ENCODE measurements at regions not wholly inside any gene's neighbourhood (a gene's known extent, or its start where the extent isn't known, plus 50 kb on each side); places are given as distances from the start of the nearest gene placed in this dataset.

DNA sequence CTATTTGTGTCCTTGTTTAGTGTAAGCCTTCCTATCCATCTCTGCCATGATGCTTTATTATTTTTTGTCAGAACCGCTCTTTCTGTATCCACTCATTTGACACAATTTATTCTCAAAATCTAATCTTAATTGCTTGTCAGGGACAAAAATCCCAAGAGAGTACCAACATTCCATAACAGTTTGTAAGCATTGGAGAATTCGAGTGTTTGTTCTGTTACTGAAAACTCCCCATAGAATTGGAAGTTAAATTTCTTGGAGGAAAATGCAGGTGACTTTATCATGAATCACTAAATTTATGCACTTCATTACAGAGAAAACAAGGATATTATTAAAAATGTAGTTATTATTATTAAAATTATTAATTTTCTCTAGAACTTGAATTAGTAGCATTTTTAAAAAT, 1986.1 kb downstream of the ARAP2 start:
- Histone ChIP-seq H3K18ac (ENCODE audit: insufficient read length, low read depth, low read length) (no peak overlapping the region), H3K27me3 (ENCODE audit: insufficient read depth, low read length) (no peaks in the 10 kb centered on the region), H3K9ac (ENCODE audit: extremely low read depth, insufficient read length, low read length) (no peak overlapping the region), H4K20me1 (ENCODE audit: control insufficient read depth, insufficient read depth, insufficient read length) (no peaks in the 10 kb centered on the region), H3K79me1 (ENCODE audit: insufficient read depth, low read depth, low read length, poor library complexity, severe bottlenecking) (no peaks in the 10 kb centered on the region), H3T11ph (ENCODE audit: low read length) (no peak overlapping the region), H2BK12ac (ENCODE audit: insufficient read length, low read depth, low read length) (no peak overlapping the region), H2AFZ (ENCODE audit: low read length) (no peak overlapping the region), H4K91ac (ENCODE audit: insufficient read length, low read depth, low read length) (no peak overlapping the region), H3K27ac (ENCODE audit: insufficient read length, low read depth, low read length) (no peak overlapping the region), H4K5ac (ENCODE audit: insufficient read length, low read depth, low read length) (no peak overlapping the region), H2BK5ac (ENCODE audit: insufficient read length, low read length) (no peak overlapping the region), H2AK5ac (ENCODE audit: insufficient read length, low read length) (no peak overlapping the region), H2BK120ac (ENCODE audit: low read depth, low read length, poor library complexity, severe bottlenecking) (no peak overlapping the region), H3K4me2 (ENCODE audit: insufficient read depth, insufficient read length, low read length) (no peak overlapping the region), H4K8ac (replicated peaks; ENCODE audit: insufficient read length, low read depth, low read length) (no peak overlapping the region), H3K23me2 (ENCODE audit: insufficient read length, low read depth, low read length, poor library complexity, severe bottlenecking) (no peaks in the 10 kb centered on the region), H3K79me2 (ENCODE audit: insufficient read depth, low read length) (no peaks in the 10 kb centered on the region), H3K14ac (ENCODE audit: insufficient read depth, low read length) (no peak overlapping the region), H2BK20ac (ENCODE audit: low read depth, low read length, poor library complexity, severe bottlenecking) (no peak overlapping the region), H3K4me1 (ENCODE audit: insufficient read depth, low read length) (no peaks in the 10 kb centered on the region), H3K4ac (ENCODE audit: low read depth, low read length) (no peak overlapping the region), H3K56ac (ENCODE audit: insufficient read length, low read depth, low read length) (no peak overlapping the region), H3K9me3 (ENCODE audit: control insufficient read depth, low read depth, low read length) (no peaks in the 10 kb centered on the region), H3K23ac (ENCODE audit: insufficient read length, low read depth, low read length) (no peak overlapping the region), H2BK15ac (ENCODE audit: low read depth, low read length) (no peak overlapping the region)
- peaks cover 0 to 4% (median 0%) of the 10 kb centered on the region in 3 experiments; a peak in 2 of 7 replicates for H3K36me3 Mint-ChIP-seq (ENCODE audit: insufficient read depth in 1 of 3, low read depth in 3 of 3)
- no peak overlapping the region for H3K4me3 Mint-ChIP-seq
- no peak for DNase-seq
- TF ChIP-seq, protein P1, sequence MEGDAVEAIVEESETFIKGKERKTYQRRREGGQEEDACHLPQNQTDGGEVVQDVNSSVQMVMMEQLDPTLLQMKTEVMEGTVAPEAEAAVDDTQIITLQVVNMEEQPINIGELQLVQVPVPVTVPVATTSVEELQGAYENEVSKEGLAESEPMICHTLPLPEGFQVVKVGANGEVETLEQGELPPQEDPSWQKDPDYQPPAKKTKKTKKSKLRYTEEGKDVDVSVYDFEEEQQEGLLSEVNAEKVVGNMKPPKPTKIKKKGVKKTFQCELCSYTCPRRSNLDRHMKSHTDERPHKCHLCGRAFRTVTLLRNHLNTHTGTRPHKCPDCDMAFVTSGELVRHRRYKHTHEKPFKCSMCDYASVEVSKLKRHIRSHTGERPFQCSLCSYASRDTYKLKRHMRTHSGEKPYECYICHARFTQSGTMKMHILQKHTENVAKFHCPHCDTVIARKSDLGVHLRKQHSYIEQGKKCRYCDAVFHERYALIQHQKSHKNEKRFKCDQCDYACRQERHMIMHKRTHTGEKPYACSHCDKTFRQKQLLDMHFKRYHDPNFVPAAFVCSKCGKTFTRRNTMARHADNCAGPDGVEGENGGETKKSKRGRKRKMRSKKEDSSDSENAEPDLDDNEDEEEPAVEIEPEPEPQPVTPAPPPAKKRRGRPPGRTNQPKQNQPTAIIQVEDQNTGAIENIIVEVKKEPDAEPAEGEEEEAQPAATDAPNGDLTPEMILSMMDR (conservative IDR thresholded peaks at IDR 0.05), result no peak
- no peak overlapping the region for H3K27ac Mint-ChIP-seq
- peaks cover 5 to 6% of the 10 kb centered on the region in 2 experiments; a peak in 3 of 4 replicates for H3K4me1 Mint-ChIP-seq
- WGBS (ENCODE audit: extremely low coverage, insufficient read length, low lambda C conversion rate), result no CpG with 5 or more reads among the region's 2 CpGs
- H3K9me3 Mint-ChIP-seq, result peaks cover 0 to 4% of the 10 kb centered on the region in 2 experiments; a peak in 2 of 5 replicates
- H3K27me3 Mint-ChIP-seq (ENCODE audit: low read depth), result no peaks in the 10 kb centered on the region

Measured in H9 (cell line).